Stimulated activated CD4-positive, alpha-beta T cell treated with anti-CD3 and anti-CD28 coated beads, TNF-alpha, amount 100 ng/mL, for 48 hours (primary cell): ENCODE measurements at regions not wholly inside any gene's neighbourhood (a gene's known extent, or its start where the extent isn't known, plus 50 kb on each side); places are given as distances from the start of the nearest gene placed in this dataset.

Experiments
- DNase-seq, 3 donors: peaks; one replicate each; pipeline ENCODE4 v3.0.0-alpha.2; 2020; ENCODE audit warnings: low read depth in 3 of 3

GRCh38 chr1:81392526-81393226 lies 408.1 kb upstream of the ADGRL2 start:
- DNase-seq: no peak

GRCh38 chr1:81391125-81391828 lies 409.5 kb upstream of the ADGRL2 start:
- DNase-seq: no peak

- DNase-seq: no peak
Observed at GRCh38 chr1:81388435-81388834, 412.3 kb upstream of the ADGRL2 start.

GRCh38 chr1:81387446-81387845 lies 413.3 kb upstream of the ADGRL2 start:
- no peak for DNase-seq

- DNase-seq: no peak
Observed at GRCh38 chr1:81382561-81382960, 418.2 kb upstream of the ADGRL2 start.

GRCh38 chr1:81381881-81382280 lies 418.9 kb upstream of the ADGRL2 start:
- no peak for DNase-seq

GRCh38 chr1:81380436-81380835 lies 420.3 kb upstream of the ADGRL2 start:
- DNase-seq: no peak

GRCh38 chr1:81379430-81379829 lies 421.3 kb upstream of the ADGRL2 start:
- no peak for DNase-seq

- DNase-seq: no peak
Observed at GRCh38 chr1:81377406-81377805, 423.3 kb upstream of the ADGRL2 start.

GRCh38 chr1:81375884-81376548 lies 424.7 kb upstream of the ADGRL2 start:
- DNase-seq: no peak

GRCh38 chr1:81374481-81374880 lies 426.3 kb upstream of the ADGRL2 start:
- DNase-seq: no peak

GRCh38 chr1:81371864-81372263 lies 428.9 kb upstream of the ADGRL2 start:
- DNase-seq: no peak

GRCh38 chr1:81369833-81370232 lies 430.9 kb upstream of the ADGRL2 start:
- DNase-seq: no peak

- DNase-seq: no peak
Observed at GRCh38 chr1:81366173-81366572, 434.6 kb upstream of the ADGRL2 start.

- DNase-seq: no peak
Observed at GRCh38 chr1:81364088-81364487, 436.6 kb upstream of the ADGRL2 start.

GRCh38 chr1:81358151-81358550 lies 442.6 kb upstream of the ADGRL2 start:
- no peak for DNase-seq

- DNase-seq: no peak
Observed at GRCh38 chr1:81351864-81352263, 448.9 kb upstream of the ADGRL2 start.

- DNase-seq: no peak
Observed at GRCh38 chr1:81349194-81349965, 451.4 kb upstream of the ADGRL2 start.

GRCh38 chr1:81345110-81345509 lies 455.6 kb upstream of the ADGRL2 start:
- no peak for DNase-seq

GRCh38 chr1:81340239-81340638 lies 460.5 kb upstream of the ADGRL2 start:
- DNase-seq: no peak

- DNase-seq: no peak
Observed at GRCh38 chr1:81337226-81337625, 463.5 kb upstream of the ADGRL2 start.

- no peak for DNase-seq
Observed at GRCh38 chr1:81335876-81336275, 464.9 kb upstream of the ADGRL2 start.
